ENCODE measurements at regions not wholly inside any gene's neighbourhood (a gene's known extent, or its start where the extent isn't known, plus 50 kb on each side); places are given as distances from the start of the nearest gene placed in this dataset.

GRCh38 chr6:154592199-154592860, 81.8 kb upstream of the CNKSR3 start:
- no peak for TF ChIP-seq POLR2A (IDR thresholded peaks at IDR 0.05)
- no peak for TF ChIP-seq CTCF (IDR thresholded peaks at IDR 0.05 in 8 of 11, conservative IDR thresholded peaks at IDR 0.05 in 3 of 11)
